ENCODE measurements at regions not wholly inside any gene's neighbourhood (a gene's known extent, or its start where the extent isn't known, plus 50 kb on each side); places are given as distances from the start of the nearest gene placed in this dataset.

DNA sequence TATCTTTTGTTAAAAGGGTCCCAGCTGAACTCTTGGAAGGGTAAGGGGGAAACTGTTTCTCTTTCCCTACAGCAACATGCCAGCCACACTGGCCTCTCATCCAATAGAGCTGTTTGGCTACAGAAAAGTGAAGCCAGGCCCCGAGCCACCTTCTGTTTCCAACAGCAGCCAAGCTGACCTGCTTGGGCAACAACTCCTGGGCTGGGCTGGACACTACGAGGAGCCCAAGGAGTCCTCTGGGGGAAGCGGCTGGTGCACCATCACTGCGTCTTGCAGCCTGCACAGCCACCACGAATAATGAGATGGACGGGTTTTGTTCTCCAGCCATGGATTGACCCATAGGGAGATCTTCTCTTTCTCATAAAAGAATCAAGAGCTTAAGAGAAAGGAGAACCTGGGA is 624.9 kb downstream of the NPHP4 start:
- no peak for DNase-seq

DNA sequence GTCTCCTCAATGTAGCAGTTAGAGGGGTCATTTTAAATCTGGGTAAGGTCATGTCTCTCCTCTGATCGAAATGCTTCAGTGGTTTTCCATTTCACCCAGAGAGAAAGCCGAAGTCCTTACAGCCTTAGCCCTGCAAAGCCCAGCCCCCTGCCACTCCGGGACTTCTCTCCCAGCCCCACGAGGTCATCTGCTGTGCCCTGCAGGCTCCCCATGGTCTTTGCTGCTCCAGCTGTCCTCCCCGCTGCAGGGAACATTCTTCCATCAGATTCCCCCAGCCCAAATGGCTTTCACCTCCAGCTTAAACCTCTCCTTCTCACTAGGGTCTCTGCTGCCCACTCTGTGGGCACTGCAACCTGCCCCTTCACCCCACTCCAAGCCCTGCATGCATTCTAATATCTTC is 626.5 kb downstream of the NPHP4 start:
- DNase-seq, result no peak

DNA sequence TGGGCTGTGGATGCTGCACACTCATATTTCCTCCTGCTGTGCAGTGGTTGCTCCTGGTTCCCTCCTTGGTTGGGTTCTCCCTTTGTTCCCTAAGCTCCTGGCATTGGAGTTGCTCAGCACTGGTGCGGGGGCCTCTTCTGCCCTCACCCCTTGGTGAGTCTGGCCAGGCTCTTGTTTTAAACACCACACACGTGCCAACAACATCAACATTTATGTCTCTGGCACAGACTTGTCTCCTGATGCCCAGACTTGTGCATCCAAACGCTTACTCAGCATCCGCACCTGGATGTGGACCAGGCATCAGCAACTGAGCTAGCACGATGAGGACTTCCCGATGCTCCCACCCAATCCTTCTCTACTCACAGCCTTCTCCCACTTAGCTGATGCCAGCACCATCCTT is 627.6 kb downstream of the NPHP4 start:
- no peak for DNase-seq

DNA sequence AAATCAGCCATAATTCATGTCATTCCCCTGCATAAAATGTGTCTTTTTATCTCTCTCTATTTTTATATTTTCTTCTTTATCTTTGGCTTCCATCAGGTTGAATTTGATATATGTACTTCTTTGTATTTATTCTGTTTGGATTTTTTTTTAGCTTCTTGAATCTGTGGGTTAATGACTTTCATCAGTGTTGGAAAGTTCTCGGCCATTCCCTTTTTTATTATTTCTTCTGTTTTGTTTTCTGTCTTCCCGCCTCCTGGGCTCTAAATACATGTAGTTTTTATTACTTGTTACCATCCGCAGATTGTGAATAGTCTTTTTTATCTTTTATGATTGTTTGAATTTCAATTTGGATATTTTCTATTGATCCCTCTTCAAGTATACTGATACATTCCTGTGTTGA is 637.5 kb downstream of the NPHP4 start:
- no peak for DNase-seq

DNA sequence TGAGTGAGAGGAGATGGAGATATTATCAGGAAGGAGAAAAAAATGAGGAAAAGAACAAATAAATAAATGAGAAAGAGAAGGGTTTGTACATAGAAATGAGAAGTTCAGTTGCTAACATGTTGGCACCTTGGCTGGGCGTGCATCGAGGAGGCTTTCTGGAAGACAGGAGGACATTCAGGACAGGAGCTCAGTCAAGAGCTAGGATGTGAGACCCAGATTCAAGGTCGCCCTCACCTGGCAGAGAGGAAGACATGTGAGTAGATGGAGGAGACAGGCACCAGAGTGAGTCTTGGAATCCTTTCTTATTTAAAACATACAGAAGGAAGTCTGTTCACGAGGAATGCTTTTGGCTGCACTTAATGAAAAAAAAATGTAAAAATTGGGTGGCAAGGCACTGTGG is 640.9 kb downstream of the NPHP4 start:
- DNase-seq, result no peak

DNA sequence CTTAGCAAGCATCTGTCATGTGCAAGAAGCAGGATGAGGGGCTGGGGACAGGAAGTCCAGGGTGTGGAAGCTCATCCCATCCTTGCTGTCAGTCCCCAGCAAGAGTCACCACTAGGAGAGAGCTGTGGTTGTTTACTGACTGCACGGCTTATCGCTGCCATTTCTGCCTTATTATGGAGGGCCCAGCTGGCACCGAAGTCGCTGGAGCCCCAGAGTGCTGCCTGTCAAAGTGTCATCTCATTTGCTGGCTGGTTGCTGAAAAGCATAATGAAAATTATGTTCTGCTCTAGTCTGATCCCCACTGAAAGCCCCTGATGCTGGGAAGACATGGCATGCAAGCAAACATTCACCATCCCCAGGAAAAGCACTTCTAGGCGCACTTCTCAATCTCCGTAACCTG is 642.7 kb downstream of the NPHP4 start:
- DNase-seq, result no peak

DNA sequence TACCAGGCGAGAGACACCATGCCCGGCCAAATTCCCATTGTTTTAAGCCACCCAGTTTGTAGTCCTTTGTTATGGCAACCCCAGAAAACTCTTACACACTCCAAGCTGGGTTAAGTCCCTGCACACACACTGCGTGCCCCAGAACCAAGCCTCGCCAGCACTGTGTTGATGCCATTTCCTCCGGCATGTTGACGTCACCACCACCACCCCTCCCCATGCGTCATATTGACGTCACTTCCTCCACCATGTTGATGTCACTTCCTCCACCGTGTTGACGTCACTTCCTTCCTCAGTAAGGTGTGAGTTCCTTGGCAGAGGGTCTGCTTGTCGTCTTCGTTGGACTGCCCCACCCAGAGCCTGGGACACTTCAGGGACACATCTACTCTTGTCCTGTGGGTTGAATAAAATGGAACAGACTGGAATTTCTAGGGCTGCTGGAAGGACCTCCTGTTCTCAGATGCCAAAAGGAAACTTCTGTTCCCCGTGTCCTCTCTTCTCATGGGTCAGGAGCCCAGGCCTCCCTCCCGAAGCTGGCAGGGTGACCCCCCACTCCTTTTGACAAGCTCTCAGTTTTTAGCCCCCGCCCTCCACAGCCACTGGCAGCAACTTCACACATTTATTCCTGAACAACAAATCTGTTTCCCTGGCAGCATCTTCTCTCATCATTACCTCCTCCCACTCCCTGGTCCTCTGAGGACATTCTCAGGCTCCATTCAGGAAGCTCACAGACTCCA is 643.3 kb downstream of the NPHP4 start:
- no peak for DNase-seq

DNA sequence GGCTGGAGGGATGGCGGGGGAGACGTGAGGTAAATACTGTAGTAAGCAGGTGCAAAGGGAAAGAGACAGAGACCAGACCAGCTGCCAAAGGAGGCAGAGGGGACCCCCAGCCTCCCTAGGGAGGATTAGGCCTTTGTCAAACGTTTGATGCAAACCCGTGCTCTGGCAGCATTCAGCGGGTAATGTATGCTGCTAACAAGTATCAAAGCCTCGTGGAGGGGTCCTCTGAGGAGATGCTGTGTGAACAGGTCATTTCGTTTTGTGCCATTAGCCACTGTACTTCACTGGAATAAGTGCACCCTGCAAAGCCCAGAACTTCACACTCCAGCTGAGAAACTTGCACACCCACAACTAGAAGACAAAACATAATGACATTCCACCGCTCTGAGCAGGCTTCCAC is 644.5 kb downstream of the NPHP4 start:
- no peak for DNase-seq

DNA sequence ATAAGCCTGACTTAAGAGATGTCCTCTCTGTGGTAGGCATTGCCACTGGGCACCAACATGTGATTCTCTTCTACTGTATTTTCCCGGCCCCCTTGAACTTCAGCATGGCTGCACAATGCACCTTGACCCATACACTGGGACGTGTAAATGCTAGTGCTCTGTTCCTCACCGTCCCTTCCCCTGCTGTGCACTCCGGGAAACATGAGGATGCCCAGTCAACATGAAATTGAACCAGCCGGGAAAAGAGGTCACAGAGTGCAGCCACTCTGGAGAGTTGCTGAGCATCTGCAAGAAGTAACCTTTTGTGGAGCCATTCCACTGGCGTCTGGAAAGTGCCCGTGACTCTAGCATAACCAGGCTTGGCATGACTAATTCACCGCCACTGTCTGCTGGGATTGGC is 646.7 kb downstream of the NPHP4 start:
- no peak for DNase-seq

DNA sequence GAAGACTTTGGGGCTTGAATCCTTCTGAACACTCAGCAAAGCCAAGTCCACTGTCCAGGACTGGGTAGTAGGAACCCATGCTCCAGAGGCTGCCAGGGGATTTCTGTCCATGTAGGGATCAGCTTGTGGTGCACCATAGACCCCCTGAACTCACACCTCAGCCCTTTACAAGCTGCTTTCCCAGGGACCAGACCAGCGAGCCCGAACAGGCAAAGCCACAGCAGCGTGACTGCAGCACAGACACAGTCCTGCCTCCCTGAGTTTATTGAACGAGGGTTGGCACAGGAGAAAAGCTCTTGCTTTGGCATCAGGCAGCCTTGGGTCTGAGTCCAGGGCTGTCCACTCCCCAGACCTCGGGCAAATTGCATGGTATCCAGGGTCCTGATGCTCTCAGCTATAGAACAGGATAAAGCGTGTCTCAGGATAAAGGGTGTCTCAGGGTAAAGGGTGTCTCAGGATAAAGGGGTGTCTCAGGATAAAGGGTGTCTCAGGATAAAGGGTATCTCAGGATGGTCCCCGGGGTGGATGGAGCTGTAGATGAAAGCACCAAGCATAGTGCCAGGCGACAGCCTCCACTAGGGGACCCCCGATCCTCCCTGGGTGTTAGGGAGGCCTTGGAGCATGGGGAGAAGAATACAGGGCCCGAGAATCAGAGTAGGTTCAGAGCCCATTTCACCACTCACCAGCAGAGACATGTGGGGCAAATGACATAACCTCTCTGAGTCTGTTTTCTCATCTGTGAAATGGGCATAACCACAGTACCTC is 648.8 kb downstream of the NPHP4 start:
- no peak for DNase-seq

DNA sequence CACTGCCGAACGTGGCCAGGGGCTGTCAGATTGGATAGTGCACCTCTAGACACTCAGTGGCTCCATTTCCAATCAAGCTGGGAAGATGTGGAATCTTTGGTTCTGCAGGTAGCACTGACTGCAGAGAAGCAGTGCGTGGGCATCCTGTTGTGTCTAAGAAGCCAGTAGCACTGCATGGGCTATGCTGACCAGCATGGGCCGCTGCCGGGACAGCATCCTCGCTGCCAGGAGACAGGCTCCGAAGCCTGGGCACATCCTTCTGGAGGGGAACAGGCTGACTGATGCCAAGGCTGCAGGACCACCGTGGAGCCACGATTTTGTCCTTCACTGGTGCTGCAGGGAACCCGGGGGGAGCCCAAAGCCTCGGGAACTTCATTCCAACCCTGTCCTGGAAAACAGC is 649.4 kb downstream of the NPHP4 start:
- DNase-seq, result no peak

DNA sequence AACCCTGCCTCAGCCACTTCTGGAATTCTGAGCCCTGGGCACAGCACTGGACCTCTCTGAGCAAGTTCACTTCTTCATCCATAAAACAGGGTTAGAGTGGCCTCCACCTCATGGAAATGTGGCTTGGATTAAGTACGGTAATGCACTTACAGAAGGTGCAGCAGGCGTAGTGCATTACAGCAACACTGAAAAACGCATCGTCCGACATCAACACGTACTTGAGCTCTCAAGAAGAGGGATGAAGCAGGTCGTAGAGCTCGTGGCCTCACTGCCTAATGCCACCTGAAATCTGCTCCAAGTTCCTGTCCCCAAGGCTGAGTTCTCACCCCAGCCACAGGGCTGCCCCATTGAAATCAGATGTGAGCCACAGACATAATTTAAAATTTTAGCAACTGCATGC is 650.1 kb downstream of the NPHP4 start:
- no peak for DNase-seq

DNA sequence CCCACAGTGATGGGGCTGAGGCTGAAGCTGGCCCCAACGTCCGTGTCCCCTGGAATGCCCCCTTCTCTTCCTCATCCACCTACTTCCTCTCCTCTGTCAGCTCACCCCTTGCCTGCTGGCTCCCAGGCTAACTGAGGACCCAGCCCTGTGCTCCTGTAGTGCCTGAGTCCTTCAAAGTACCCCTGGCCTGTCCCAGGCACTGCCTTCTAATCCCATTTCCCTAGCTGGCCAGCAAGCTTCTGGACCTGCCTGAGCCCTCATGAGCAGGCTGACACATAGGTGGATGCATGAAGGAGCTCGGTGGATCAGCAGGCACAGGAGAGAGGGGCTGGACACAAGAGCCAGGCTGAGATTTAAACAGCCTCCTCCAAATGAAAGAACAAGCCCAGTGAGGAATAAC is 650.8 kb downstream of the NPHP4 start:
- no peak for DNase-seq

DNA sequence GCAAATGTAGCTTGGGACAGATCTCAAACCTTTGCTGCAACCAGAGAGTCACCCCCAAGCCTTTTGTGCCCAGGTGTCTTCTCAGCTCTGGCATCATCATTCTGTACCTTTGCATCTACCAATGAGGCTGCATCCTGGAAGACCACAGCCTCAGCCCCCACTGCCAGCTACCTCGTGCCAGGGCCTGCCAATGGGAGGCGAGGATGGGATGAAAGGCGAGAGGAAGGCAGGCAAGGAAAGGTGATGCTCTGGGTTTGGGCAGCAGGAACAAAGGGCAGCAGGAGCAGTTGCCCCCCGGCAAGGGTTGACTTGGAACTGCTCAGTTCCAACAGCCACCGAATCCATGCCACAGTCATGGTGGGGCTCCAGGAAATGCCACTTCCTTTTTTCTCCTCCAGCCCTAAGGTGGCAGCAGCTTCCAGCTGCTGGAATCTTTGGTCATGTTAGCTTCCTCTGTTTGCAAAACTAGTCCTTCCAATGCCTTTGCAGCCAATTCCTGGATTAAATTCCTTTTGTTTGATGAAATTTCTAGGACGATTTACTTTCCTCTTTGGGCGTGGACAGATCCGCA is 651.6 kb downstream of the NPHP4 start:
- DNase-seq, result no peak

DNA sequence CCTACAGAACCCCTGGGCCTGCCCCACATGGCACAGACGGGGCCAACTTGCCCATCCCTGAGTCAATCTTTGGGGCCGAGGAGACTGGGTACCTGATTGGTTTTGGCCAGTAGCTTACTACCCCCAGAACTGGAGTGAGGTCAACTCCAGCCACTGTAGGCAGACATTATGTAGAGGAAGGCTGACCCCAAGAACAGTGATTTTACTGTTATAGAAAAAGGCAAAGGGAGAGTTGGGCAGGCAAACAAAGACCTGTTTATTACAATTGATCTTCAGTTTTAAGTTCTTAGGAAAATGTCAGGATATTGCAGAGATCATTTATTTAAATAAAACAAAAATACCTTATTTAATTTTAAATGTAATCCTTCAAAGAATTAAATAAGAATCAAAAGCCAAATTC is 653.8 kb downstream of the NPHP4 start:
- no peak for DNase-seq

DNA sequence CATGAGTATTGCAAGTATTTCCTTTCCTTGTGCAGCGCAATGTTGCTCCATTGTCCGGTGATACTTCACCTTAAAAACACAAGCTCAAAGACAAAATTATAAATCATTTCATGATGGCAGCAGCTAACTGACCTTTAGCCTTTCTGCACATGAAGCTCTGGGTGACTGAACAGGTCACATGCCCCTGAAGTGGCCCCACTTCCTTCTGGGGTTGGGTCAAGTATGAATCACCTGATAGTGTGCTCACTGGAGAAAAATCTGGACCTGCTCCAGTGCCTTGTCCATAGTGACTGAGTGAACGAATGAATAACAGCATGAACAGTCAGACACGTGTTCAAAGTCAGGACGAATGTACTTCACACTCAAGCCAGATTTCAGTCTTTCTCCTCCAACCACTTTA is 658.9 kb downstream of the NPHP4 start:
- no peak for DNase-seq

DNA sequence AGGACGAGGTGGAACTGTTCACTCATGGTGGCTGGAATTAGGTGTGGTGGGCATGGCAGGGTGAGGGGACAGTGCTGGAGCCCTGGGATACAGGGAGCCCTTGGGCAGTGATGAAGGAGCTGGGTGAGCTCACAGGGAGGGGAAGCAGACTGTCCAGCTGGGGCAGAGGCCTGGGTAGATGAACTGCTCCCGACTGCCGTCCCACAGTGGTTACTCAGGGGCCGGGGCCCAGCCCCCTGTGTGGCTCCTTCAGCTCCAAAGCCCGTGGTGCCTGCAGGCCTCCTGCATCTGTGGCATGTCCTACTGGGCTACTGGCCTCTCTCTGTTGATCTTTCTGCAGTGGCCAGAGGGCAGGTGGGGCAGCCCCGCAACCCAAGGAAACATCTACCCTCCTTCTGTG is 661.1 kb downstream of the NPHP4 start:
- DNase-seq, result no peak

DNA sequence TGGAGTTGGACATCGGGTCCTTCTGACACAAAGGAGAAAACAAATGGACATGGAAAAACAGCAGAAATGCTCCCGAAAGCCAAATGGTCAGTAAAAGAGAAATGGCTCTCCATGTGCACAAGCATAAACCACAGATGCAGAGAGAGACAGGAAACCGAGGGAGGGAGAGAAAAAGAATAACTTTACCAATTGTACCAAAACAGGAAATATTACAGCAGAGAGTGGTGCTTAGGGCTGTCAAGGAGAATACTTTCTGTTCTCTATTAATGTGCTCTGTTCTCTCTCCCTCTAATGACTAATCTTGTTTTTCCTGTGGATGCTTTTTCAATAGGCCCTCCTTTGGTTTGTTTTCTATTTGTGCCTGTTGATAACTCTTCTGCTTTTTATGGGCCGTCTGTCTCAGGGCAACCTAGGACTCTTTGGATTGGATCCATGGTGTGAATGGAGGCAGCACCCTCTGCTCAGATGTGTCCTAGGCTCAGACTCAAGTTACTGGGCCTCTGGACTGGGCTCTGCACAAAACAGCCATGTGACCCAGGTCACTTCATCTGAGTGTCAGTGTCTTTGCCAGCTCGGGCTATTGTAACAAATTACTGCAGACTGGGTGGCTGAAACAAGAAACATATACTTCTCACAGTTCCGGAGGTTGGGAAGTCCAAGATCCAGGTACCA is 663.0 kb downstream of the NPHP4 start:
- no peak for DNase-seq

DNA sequence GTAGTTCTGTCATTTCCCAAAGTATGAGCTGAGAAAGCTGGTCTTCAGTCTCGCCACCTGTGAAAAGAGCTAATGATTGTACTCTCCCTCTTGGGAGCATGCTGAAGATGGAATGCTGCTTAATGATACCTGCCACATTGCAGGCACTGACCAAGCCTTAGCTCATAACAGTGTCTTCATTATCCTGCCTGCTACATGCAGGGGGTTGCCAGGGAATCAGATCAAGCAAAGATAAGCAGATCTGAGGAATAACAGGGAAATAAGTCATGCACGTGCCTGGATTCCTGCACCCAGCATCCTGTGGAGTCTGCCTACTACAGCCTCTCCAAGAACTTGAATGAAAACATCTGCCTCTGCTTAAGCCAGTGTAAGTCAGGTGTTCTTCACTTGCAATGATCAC is 667.3 kb downstream of the NPHP4 start:
- DNase-seq, result no peak

DNA sequence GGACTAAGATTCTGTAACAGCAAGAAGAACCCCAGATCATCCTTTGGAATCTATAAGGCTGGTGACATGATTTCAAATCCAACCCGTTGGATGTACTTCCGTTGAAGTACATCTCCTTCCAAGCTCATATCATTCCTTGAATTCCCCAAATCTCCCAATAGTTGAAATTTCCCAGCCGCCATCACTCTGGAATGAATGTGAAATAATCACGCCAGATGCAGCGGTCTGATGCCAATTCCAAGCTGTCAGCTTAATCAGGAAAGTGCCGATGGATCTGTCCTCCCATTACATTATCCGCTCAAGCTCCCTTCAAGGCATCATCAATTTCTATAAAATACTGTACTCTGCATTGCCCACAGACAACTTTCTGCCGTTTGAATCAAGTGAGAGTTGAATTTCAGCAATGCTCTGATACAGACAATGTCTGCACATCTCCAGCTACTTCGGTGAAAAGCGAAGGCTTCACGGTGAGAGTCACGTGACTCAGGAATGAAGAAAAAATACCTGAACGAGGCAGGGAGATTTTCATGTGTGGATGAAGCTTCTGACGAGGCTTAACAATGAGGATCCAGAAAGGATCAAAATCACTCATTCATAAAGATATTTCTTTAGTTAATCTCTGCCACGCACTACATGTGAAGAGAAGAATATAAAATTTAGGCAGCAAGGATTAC is 663.9 kb downstream of the AJAP1 start:
- no peak for DNase-seq

DNA sequence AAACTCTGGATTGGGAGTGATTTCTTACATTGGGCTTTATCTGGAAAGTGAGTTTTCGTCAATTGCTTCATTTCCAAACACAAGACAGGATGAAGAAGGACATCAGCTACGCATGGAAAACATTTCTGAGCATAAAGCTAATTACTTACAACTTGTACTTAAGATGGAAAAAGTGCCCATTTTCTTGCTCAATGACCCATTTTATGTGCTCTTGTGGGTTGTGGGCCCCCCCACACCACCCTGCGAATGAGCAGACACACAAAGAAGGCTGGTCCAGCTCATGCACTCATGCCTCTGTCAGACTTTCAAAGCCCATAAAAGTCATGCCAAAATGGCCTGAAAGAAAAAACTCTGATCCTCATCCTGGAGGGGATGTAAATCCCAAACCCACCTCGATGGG is 663.0 kb downstream of the AJAP1 start:
- DNase-seq, result no peak

DNA sequence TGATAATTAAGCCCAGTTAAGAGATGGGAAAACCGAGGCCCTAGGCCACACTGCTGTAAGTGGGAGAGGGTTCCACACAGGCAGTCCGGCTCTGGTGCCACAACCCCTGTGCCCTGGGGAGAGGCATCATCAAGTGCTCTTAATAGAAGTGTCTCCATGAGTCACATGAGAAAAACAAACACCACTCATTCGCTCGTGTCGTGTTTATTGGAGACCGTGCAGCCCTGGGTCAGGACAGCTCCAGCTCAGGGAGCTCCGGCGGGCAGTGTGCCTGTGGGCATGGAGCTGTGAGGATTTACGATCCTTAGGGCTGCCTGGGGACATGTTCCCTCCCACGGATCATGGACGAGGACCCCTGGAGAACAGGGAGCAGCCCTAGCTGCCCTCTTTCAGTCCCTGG is 658.5 kb downstream of the AJAP1 start:
- DNase-seq, result no peak

DNA sequence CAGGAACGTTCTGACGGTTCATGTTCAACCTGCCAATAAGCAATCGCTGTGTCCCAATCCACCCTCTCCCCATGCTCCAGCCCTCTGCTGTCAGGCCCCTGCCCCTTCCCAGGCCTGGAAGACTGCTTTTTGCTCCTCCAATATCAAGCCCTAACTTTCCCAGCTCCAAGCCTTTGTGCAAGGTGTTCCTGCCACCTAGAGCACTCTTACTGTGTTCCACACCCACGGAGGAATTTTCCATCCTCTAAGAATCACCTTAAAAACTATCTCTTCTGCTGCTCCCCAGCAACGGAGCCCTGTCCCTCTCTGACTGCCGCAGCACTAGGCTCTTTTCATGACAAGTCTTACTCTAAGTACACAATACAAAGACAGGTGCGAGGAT is 657.9 kb downstream of the AJAP1 start:
- DNase-seq, result no peak
